NOMO-1 treated with DMSO at 0.1 percent for 48 hours (cell line): ENCODE measurements at regions not wholly inside any gene's neighbourhood (a gene's known extent, or its start where the extent isn't known, plus 50 kb on each side); places are given as distances from the start of the nearest gene placed in this dataset.

ENCODE experiments used
- DNase-seq: peaks from one replicate; lab custom pipeline; 2025; ENCODE audit not compliant: unreplicated experiment; lab: John Stamatoyannopoulos, UW

DNA sequence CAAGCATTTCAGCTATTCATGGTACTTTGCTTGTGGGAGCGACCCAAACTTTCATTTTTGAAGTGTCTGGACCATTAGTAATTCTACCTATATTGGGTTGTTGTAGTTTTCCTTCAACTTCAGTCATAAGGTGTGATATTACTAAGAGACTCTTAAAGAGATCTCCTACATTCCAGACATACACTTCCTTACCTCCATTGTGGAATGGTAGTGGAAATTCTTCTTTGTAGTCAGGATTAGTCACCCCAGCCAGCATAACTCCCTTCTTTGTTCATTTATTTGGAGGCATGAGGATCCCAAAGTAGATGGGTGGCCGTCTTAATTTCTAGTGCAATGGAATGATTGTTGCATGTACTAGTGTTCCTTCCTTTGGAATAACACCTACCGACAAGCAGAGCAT, 991.4 kb downstream of the ARAP2 start:
- no peak for DNase-seq

DNA sequence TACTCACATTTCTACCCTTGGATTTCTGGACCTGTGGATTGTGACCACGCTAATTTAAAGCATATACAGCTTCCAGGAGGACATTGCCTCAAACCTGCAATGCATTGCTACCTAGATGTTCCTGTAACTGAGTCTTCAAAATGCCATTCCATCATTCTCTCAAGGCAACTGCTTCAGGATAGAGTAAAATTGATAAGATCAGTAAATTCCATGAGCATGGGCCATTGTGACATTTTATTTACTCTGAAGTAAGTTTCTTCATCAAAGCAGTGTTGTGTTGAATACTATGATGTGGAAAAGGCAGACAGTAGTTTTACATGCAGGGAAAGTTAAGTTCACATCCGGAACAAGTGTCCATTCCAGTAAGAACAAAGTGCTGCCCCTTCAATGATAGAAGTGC, 991.0 kb downstream of the ARAP2 start:
- no peak for DNase-seq

DNA sequence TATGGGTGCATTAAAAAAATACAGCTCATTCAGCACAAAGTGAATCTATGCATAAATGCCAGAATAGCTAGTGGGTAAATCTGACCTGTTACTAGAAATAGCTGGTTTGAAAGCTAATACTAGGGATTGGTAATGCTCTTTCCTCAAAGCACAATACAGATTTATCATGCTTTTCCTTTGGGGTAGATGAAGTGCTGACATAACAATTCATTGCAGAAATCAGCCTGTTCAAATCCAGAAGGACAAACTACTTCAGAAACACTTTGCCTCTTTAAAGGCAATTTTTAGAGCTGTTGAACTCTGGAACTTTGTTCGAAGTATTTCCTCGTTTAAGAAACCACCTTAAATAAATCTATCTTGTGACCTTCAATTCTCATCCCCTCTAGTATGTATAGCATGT, 957.9 kb downstream of the ARAP2 start:
- no peak for DNase-seq

DNA sequence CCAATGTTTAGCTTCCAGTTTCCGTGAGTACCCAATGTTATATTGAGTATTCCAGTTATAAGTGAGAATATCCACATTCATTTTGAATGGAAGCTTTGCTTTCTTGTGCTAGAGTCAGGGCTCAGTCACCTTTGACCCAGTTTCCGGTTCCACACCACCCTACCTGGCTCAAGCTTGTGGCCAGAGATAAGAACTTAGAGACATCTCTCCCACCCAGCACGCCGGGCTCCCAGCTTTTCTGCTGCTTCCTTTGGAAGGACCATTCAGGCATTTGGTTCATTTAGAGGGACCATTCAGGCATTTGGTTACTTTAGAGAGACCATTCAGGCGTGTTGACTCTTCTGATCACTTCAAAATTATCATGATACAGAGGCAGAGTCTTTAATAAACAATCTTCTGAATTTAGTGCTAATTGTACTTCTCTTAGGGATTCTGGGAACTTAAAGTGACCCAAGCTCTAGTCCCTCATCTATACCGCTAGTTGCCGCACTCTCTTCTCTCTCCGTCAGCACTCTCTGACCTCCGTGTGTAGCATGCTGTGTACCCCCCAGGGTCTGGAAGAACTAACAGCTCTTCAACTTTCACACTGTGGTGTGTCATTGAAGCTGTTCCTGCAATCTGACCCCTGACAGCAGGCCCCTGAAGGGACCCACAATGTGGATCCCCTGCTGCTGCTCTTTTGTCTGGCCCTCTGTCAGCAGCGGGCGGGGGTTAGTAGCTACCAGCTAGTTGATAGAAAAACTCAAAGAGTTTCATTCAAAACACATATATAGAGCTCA, 943.1 kb downstream of the ARAP2 start:
- DNase-seq, result no peak

DNA sequence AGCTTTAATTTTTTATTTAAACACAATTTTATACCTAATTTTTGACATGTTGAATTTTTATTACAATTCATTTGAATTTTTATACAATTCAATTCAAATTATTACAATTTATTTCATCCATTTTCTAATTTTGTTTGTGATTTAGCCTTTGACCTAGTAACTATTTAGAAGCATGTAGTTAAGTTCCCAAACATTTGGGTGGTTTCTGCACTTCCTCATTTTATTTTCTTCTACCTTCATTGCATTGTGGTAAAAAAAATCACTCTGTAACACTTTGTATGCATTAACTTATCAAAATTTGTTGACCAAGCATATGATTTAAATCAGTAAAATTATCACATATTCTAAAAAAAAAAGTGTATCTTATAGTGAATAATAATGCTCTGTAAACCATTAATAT, 928.9 kb downstream of the ARAP2 start:
- DNase-seq, result no peak

DNA sequence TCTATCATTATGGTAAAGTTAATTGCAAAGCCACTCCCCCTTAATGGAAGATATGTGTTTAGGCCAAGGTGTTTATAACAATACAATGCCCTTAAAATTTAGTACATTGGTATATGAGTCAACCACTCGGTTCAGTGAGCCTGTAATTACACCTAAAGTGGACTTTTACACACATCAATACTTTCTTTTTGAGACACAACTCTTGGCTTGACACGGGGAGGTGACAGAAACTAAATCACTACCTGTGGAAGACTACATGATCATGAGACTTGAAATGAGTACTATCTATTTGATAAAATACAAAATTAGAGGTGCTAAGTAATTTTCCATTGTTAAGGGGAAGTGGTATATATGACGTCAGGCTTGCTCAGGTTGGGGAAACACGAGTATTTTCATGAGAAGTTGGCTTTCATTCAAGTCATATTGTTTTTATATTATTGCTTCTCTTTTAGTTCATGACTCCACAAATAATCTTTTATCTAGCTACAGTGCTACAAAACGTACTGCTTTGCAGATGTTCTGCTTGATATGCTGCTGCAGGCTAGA, 918.3 kb downstream of the ARAP2 start:
- DNase-seq, result no peak

GRCh38 chr4:35342833-35343232, 901.5 kb downstream of the ARAP2 start:
- no peak for DNase-seq

DNA sequence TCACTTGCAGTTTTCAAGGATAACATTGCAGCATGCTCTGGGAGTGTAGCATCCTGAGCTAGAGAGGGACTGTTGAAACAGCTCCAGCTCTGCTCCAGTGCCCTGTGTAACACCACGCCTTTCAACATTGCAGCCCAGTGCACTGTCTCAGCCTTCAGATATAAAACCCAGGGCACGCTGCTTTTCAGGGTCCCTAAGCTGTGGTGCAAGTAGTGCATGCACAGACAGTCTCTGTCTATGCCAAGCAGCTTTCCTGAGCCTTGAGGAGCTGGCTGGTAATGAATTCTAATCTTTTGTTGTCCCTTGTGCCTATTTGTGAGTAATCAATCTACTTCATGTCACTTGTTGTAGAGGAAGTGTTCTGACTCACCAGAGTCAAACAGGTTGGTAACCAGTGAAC, 897.0 kb downstream of the ARAP2 start:
- no peak for DNase-seq

GRCh38 chr4:35358001-35358584, 886.2 kb downstream of the ARAP2 start:
- DNase-seq, result no peak

DNA sequence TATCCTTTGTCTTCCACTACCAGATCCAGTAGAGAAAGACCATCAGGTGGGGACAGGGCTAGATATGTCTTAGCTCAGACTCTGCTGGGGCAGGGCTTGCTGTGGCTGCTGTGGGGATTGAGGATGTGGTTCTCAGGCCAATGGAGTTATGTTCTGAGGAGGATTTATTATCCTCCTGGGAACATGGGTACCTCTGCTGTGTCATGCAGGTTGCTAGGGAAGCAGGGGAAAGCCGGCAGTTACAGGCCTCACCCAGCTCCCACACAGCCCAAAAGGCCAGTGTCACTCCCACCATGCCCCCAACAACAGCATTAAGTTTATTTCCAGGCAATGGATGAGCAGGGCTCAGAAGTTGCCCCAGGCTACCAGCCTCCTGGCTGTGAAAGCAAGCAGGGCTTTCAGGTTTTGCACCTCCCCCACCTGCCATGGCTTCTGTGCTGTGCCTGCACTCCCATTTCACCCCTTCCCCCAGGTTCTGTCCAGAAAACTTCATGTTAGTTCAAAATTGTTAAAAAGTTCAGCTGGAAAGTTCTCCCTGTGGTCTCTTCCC, 879.9 kb downstream of the ARAP2 start:
- DNase-seq, result no peak

GRCh38 chr4:35365186-35365585, 879.1 kb downstream of the ARAP2 start:
- no peak for DNase-seq

- DNase-seq, result no peak
Observed at GRCh38 chr4:35399912-35400311, 844.4 kb downstream of the ARAP2 start.

DNA sequence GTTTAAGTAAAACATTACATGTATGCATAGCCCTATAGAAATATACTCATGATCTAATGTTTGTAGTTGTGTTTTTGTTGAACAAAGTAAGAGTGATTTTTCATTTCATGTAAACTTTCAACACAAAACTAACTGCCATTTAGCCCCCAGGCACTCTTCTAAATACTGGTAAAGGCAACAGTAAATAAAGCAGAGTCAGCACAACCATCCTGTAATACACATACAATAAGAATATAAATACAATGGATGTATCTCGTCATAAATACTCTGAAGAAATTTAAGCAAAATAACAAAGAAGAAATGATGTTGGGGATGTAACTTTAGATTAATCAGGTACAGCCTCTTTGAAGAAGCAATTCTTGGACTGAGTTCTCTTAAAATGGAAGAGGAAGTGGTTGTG, 821.2 kb downstream of the ARAP2 start:
- no peak for DNase-seq

GRCh38 chr4:35447474-35447873, 796.8 kb downstream of the ARAP2 start:
- DNase-seq, result no peak

GRCh38 chr4:35459045-35459444, 785.3 kb downstream of the ARAP2 start:
- no peak for DNase-seq

DNA sequence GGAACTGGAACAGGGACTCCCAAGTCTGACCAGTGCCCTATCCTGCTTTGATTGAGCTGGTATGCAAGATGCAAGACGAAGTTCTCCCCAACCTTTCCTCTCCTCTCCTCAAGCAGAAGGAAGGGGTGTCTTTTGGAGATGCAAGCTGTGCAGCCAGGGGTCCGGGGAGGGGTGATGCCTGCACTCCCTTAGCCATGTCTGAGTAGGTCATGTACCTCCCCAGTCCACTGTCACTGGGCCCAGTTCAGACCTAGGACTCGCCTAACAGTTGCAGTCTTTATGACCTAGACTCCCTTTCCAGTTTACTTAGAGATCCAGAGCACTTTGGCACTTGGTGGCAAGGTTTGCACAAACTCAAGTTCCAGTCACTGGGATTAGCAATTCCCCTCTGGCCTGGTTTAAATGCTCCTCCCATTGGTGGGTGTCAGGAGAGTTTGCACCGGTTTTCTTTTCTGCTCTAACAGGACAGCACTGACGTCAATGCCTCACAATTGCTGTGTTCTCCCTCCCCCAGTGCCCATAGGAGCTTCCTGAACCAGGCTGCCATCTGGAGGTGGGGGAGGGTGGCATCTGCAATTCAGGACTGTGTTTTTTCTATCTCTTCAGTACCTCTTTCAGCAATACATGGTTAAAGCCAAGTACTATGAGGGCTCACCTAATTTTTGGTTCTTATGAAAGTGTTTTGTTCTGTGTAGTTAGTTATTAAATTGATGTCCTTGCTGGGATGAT, 782.2 kb downstream of the ARAP2 start:
- no peak for DNase-seq

DNA sequence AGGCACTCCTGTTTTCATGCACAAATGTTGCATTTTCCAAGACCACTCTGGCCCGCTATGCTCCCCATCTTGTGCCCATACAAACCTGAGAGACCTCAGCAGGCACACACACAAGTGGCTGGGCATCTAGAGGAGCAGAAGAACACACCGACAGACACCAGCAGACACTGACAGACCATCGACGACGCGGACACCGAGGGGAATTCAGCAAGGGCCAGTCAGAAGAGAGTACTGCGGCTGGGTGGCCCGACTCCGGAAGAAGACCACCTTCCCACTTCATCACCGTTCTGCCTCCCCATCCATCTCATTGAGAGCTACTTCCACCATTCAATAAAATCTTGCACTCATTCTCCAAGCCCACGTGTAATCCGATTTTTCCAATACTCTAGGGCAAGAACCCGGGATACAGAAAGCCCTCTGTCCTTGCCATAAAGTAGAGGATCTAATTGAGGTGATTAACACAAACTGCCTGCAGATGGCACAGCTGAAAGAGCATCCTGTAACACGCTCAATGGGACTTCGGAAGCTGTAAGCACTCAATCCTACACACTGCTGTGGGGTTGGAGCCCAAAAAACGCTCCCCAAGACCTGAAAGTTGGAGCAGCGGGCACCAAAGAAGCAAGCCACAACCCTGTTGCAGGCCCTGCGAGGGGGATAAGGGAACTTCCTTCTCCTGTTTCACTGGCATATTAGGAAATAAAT, 780.9 kb downstream of the ARAP2 start:
- no peak for DNase-seq

DNA sequence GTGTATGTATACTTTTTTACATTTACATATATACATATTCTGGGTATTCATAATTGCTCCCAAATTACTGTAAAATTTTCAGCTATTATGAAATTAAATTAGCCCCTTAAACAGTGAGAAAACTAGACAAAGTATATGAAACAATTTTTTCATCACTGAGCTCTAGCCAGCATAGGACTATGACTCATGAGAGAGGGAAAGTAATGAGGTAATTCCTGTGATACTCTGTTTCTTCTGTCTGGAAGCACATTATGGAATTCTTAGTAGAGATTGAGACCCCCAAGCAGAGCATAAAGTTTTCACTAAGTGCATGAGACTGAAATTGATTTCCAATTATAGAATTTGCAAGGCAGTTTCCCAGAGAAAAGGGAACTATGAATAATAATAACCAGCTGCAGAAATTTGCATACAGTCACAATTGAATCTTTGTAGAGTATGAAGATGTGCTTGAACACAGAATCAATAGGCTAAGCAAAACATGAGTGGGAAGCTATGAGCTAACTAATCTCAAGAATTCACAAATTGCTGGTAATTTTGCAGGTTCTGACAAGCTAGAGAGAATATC, 779.3 kb downstream of the ARAP2 start:
- no peak for DNase-seq

- DNase-seq, result no peak
Observed at GRCh38 chr4:35491093-35491492, 753.2 kb downstream of the ARAP2 start.

- no peak for DNase-seq
Observed at GRCh38 chr4:35493977-35494376, 750.3 kb downstream of the ARAP2 start.

DNA sequence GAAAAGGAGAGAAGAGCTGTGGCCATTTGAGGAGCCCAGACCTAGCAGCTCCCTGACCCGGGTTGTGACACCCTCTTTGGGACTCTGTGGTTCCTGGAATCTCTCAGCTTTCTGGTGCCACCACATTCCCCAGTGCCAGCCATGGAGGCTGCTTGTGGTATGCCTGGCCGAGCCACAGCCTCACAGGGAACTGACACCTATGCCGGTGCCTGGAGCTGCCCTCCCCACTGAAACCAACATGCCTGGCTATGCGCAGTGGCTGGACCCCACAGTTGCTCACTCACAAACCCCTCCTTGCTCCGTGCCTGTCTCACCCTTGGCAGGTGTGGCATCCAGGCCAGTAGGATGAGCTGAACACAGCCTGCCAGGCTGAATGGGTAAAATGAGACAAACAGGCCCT, 749.4 kb downstream of the ARAP2 start:
- DNase-seq, result no peak
